ENCODE measurements at regions not wholly inside any gene's neighbourhood (a gene's known extent, or its start where the extent isn't known, plus 50 kb on each side); places are given as distances from the start of the nearest gene placed in this dataset.

DNA sequence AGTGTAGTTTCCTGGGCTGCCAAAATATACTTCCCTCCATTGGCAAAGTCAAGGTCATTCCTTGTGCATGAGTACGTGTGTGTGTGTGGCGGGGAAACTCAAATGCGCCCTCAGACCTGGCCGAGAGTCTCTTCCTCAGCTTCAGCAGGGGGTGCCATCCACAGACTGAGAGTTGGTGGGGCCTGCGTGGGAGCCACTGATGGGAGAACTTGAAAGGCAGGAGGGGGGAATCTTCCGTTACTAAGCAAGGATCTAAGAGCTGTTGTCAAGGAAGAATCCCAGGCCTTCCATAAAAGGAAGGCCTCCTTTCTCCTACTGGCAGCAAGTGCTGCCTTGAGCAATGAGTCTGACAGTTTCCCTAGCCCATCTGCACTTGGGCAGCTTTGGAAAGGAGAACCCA, 274.9 kb downstream of the EMP1 start:
- no peaks in the 10 kb centered on the region for H3K4me1 Mint-ChIP-seq
- H3K36me3 Mint-ChIP-seq, result no peaks in the 10 kb centered on the region
- POLR2A ChIA-PET, result no interaction called here
- peaks cover 0 to 8% (median 0%) of the 10 kb centered on the region in 9 donors for H3K9me3 Mint-ChIP-seq
- H3K27ac Mint-ChIP-seq, result no peak overlapping the region
- no peak for ATAC-seq
- H3K27me3 Mint-ChIP-seq, result peaks cover 14 to 48% (median 28%) of the 10 kb centered on the region in 5 donors
- no peak overlapping the region for H3K4me3 Mint-ChIP-seq
- no peak for DNase-seq

- peaks cover 2 to 23% (median 12%) of the 10 kb centered on the region in 5 donors for H3K27me3 Mint-ChIP-seq
- POLR2A ChIA-PET, result no interaction called here
- peaks cover 0 to 2% (median 0%) of the 10 kb centered on the region in 9 donors for H3K9me3 Mint-ChIP-seq
- H3K27ac Mint-ChIP-seq, result no peak overlapping the region
- DNase-seq (no peak), ATAC-seq (no peak)
- H3K4me3 Mint-ChIP-seq, result no peak overlapping the region
- H3K36me3 Mint-ChIP-seq, result no peaks in the 10 kb centered on the region
- H3K4me1 Mint-ChIP-seq, result no peaks in the 10 kb centered on the region
These were observed 269.1 kb downstream of the EMP1 start for GRCh38 chr12:13465635-13466034.

- Mint-ChIP-seq H3K27ac (no peak overlapping the region), H3K36me3 (no peaks in the 10 kb centered on the region), H3K27me3 (peaks cover 4 to 20% (median 14%) of the 10 kb centered on the region in 5 donors), H3K4me1 (no peaks in the 10 kb centered on the region), H3K4me3 (no peak overlapping the region), H3K9me3 (peaks cover 0 to 2% (median 0%) of the 10 kb centered on the region in 9 donors)
- ATAC-seq (no peak), DNase-seq (no peak)
- POLR2A ChIA-PET, result no interaction called here
These were observed 266.7 kb downstream of the EMP1 start for GRCh38 chr12:13463189-13463588.

GRCh38 chr12:13462450-13462849, 265.9 kb downstream of the EMP1 start:
- Mint-ChIP-seq H3K4me1 (no peaks in the 10 kb centered on the region), H3K36me3 (no peaks in the 10 kb centered on the region), H3K27ac (no peak overlapping the region), H3K4me3 (no peak overlapping the region), H3K9me3 (peaks cover 0 to 2% (median 0%) of the 10 kb centered on the region in 9 donors), H3K27me3 (peaks cover 3 to 18% (median 13%) of the 10 kb centered on the region in 5 donors)
- POLR2A ChIA-PET, result no interaction called here
- DNase-seq (no peak), ATAC-seq (no peak)

GRCh38 chr12:13455778-13456144, 259.2 kb downstream of the EMP1 start:
- Mint-ChIP-seq H3K4me1 (no peaks in the 10 kb centered on the region), H3K9me3 (peaks cover 0 to 10% (median 0%) of the 10 kb centered on the region in 9 donors), H3K36me3 (no peaks in the 10 kb centered on the region), H3K4me3 (no peak overlapping the region), H3K27ac (no peak overlapping the region), H3K27me3 (peaks cover 14 to 36% (median 16%) of the 10 kb centered on the region in 5 donors)
- ATAC-seq, result no peak
- DNase-seq, result no peak
- POLR2A ChIA-PET, result no interaction called here

- Mint-ChIP-seq H3K9me3 (peaks cover 0 to 10% (median 0%) of the 10 kb centered on the region in 9 donors), H3K36me3 (no peaks in the 10 kb centered on the region), H3K4me1 (no peaks in the 10 kb centered on the region), H3K27ac (no peak overlapping the region), H3K4me3 (no peak overlapping the region), H3K27me3 (peaks cover 15 to 36% (median 17%) of the 10 kb centered on the region in 5 donors)
- POLR2A ChIA-PET, result no interaction called here
- ATAC-seq (no peak), DNase-seq (no peak)
These were observed 258.7 kb downstream of the EMP1 start for GRCh38 chr12:13454991-13455777.

GRCh38 chr12:13452955-13453570, 256.5 kb downstream of the EMP1 start:
- H3K9me3 Mint-ChIP-seq, result peaks cover 0 to 10% (median 0%) of the 10 kb centered on the region in 9 donors
- ATAC-seq (no peak), DNase-seq (no peak)
- no peaks in the 10 kb centered on the region for H3K36me3 Mint-ChIP-seq
- H3K27me3 Mint-ChIP-seq, result peaks cover 12 to 26% (median 13%) of the 10 kb centered on the region in 5 donors
- no peaks in the 10 kb centered on the region for H3K4me1 Mint-ChIP-seq
- no peak overlapping the region for H3K4me3 Mint-ChIP-seq
- no peak overlapping the region for H3K27ac Mint-ChIP-seq
- POLR2A ChIA-PET, result no interaction called here

DNA sequence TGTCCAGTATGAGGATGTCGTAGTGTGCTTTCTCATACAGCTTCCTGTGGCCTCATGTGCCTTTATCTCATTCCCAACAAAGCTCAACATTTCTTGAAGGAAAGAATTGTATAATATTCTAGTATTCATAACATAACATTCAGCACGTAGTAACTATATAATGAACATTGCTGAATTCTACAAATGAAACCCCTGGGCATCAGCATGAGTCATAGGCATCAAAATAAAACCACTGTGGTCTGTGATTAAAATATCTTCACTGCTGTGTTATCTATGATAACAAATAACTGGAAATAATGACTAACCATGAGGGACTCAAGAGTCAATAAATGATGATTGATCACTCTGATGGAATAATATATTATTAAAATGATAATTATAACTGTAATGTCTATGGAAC, 255.2 kb downstream of the EMP1 start:
- H3K36me3 Mint-ChIP-seq, result no peaks in the 10 kb centered on the region
- peaks cover 9 to 15% (median 10%) of the 10 kb centered on the region in 5 donors for H3K27me3 Mint-ChIP-seq
- H3K9me3 Mint-ChIP-seq, result peaks cover 0 to 10% (median 0%) of the 10 kb centered on the region in 9 donors
- H3K4me1 Mint-ChIP-seq, result no peaks in the 10 kb centered on the region
- no peak for DNase-seq
- no peak overlapping the region for H3K27ac Mint-ChIP-seq
- POLR2A ChIA-PET, result no interaction called here
- no peak for ATAC-seq
- H3K4me3 Mint-ChIP-seq, result no peak overlapping the region

GRCh38 chr12:13450231-13451080, 253.9 kb downstream of the EMP1 start:
- no peaks in the 10 kb centered on the region for H3K36me3 Mint-ChIP-seq
- peaks cover 0 to 3% (median 0%) of the 10 kb centered on the region in 9 donors for H3K9me3 Mint-ChIP-seq
- peaks cover 1 to 7% (median 4%) of the 10 kb centered on the region in 5 donors for H3K27me3 Mint-ChIP-seq
- H3K4me3 Mint-ChIP-seq, result no peak overlapping the region
- no peak overlapping the region for H3K27ac Mint-ChIP-seq
- ATAC-seq, result no peak
- DNase-seq, result no peak
- H3K4me1 Mint-ChIP-seq, result no peaks in the 10 kb centered on the region
- POLR2A ChIA-PET, result no interaction called here

GRCh38 chr12:13444076-13444475, 247.6 kb downstream of the EMP1 start:
- Mint-ChIP-seq H3K36me3 (no peaks in the 10 kb centered on the region), H3K4me1 (no peaks in the 10 kb centered on the region), H3K27ac (no peak overlapping the region), H3K27me3 (peaks cover 0 to 4% (median 0%) of the 10 kb centered on the region in 5 donors), H3K9me3 (no peaks in the 10 kb centered on the region), H3K4me3 (no peak overlapping the region)
- POLR2A ChIA-PET, result no interaction called here
- DNase-seq (no peak), ATAC-seq (no peak)

- Mint-ChIP-seq H3K9me3 (no peaks in the 10 kb centered on the region), H3K27me3 (peaks cover 0 to 4% (median 0%) of the 10 kb centered on the region in 5 donors), H3K4me3 (no peak overlapping the region), H3K36me3 (no peaks in the 10 kb centered on the region), H3K4me1 (no peaks in the 10 kb centered on the region), H3K27ac (no peak overlapping the region)
- ATAC-seq (no peak), DNase-seq (no peak)
- POLR2A ChIA-PET, result no interaction called here
These were observed 247.0 kb downstream of the EMP1 start for GRCh38 chr12:13443498-13443897.

DNA sequence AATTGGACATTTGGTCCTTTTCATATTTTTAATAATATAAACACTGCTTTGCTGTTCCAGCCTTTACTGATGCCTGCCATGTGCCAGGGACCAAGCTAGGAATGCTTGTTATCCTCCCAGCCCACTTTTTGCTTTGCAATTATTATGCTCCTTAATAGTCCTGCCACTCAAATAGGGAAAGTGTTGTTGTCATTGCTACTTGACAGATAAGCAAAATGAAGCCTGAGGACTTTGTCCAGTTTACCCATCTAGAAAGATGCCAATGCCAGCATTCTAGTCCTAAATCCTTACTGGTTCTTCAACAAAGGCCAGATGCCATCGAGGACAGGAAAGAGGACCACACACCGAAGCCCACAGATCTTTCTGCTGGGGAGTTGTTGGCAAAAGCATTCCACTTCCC, 246.5 kb downstream of the EMP1 start:
- Mint-ChIP-seq H3K4me3 (no peak overlapping the region), H3K27ac (no peak overlapping the region), H3K27me3 (peaks cover 0 to 4% (median 0%) of the 10 kb centered on the region in 5 donors), H3K9me3 (no peaks in the 10 kb centered on the region), H3K4me1 (no peaks in the 10 kb centered on the region), H3K36me3 (no peaks in the 10 kb centered on the region)
- DNase-seq, result no peak
- ATAC-seq, result no peak
- POLR2A ChIA-PET, result no interaction called here

DNA sequence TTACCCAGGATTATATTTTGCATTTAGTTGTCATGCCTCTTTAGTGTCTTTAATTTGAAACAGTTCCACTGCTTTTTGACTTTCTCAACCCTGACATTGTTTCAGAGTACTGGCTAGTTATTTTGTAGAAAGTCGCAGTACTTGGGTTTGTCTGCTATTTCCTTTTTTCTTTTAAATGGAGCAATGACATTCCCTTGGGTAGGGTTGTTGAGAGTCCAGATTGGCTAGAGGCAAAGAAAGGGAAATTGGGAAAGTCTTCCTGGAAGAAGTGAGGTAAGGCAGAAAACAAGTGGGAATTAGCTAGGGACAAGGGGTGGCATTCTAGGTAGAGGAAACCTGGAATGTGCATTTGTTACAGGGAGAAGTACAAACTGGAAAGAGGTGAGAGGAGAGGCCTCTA, 245.9 kb downstream of the EMP1 start:
- POLR2A ChIA-PET, result no interaction called here

More for the DNA sequence above, 245.9 kb downstream of the EMP1 start:
- ATAC-seq (no peak), DNase-seq (no peak)
- H3K9me3 Mint-ChIP-seq, result no peaks in the 10 kb centered on the region
- H3K4me1 Mint-ChIP-seq, result no peaks in the 10 kb centered on the region
- no peak overlapping the region for H3K27ac Mint-ChIP-seq
- peaks cover under 1 to 4% (median 2%) of the 10 kb centered on the region in 5 donors for H3K27me3 Mint-ChIP-seq
- H3K36me3 Mint-ChIP-seq, result no peaks in the 10 kb centered on the region
- H3K4me3 Mint-ChIP-seq, result no peak overlapping the region
